ENCODE measurements at regions not wholly inside any gene's neighbourhood (a gene's known extent, or its start where the extent isn't known, plus 50 kb on each side); places are given as distances from the start of the nearest gene placed in this dataset.

GRCh38 chr16:80199614-80200013 is 341.2 kb upstream of the DYNLRB2 start:
- TF ChIP-seq, protein P1, sequence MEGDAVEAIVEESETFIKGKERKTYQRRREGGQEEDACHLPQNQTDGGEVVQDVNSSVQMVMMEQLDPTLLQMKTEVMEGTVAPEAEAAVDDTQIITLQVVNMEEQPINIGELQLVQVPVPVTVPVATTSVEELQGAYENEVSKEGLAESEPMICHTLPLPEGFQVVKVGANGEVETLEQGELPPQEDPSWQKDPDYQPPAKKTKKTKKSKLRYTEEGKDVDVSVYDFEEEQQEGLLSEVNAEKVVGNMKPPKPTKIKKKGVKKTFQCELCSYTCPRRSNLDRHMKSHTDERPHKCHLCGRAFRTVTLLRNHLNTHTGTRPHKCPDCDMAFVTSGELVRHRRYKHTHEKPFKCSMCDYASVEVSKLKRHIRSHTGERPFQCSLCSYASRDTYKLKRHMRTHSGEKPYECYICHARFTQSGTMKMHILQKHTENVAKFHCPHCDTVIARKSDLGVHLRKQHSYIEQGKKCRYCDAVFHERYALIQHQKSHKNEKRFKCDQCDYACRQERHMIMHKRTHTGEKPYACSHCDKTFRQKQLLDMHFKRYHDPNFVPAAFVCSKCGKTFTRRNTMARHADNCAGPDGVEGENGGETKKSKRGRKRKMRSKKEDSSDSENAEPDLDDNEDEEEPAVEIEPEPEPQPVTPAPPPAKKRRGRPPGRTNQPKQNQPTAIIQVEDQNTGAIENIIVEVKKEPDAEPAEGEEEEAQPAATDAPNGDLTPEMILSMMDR (IDR thresholded peaks at IDR 0.05) = no peak
- no peak for TF ChIP-seq POLR2A (IDR thresholded peaks at IDR 0.05)
